GM13976 (cell line): ENCODE measurements at regions not wholly inside any gene's neighbourhood (a gene's known extent, or its start where the extent isn't known, plus 50 kb on each side); places are given as distances from the start of the nearest gene placed in this dataset.

ENCODE experiments used
- DNase-seq: peaks from one replicate; pipeline ENCODE4 v3.0.0; 2012; ENCODE audit warnings: low spot score
- CTCF ChIP-seq: IDR thresholded peaks from 2 replicates; pipeline ENCODE4 v1.5.1; 2012; ENCODE audit warnings: borderline replicate concordance, mild to moderate bottlenecking; ENCODE audit not compliant: insufficient read depth; ENCODE audit errors: extremely low read depth, missing control alignments, control extremely low read depth
- in situ Hi-C: fragments of 300-500 bp; cut with MboI; formaldehyde crosslinking; loops from one replicate; pipeline ENCODE4 v1.12.0; 2022; ENCODE audit warnings: low sequenced_read_pairs, mixed read lengths, inconsistent platforms; ENCODE audit not compliant: unreplicated experiment

GRCh38 chr5:174159327-174160114 is 114.0 kb downstream of the NSG2 start:
- in situ Hi-C loops: no loop called here
- no peak for TF ChIP-seq CTCF
- DNase-seq: no peak

GRCh38 chr5:174165406-174165805 is 119.9 kb downstream of the NSG2 start:
- TF ChIP-seq CTCF: no peak
- no peak for DNase-seq
- in situ Hi-C loops: no loop called here

GRCh38 chr5:174166231-174167079 is 120.9 kb downstream of the NSG2 start:
- no peak for TF ChIP-seq CTCF
- in situ Hi-C loops: no loop called here
- DNase-seq: no peak

- no peak for TF ChIP-seq CTCF
- in situ Hi-C loops: no loop called here
Observed at GRCh38 chr5:174167080-174167910, 121.8 kb downstream of the NSG2 start.

GRCh38 chr5:174172152-174172551 is 126.6 kb downstream of the NSG2 start:
- no peak for TF ChIP-seq CTCF
- no peak for DNase-seq
- in situ Hi-C loops: no loop called here

More at GRCh38 chr5:174167080-174167910, 121.8 kb downstream of the NSG2 start:
- no peak for DNase-seq

GRCh38 chr5:174172566-174172965 is 127.1 kb downstream of the NSG2 start:
- no peak for TF ChIP-seq CTCF
- in situ Hi-C loops: no loop called here
- no peak for DNase-seq
